Liver (tissue), 8 donors: ENCODE measurements at regions not wholly inside any gene's neighbourhood (a gene's known extent, or its start where the extent isn't known, plus 50 kb on each side); places are given as distances from the start of the nearest gene placed in this dataset.

Experiments
- DNase-seq: peaks from one replicate; pipeline ENCODE4 v3.0.0-alpha.2; 2017; ENCODE audit warnings: low spot score
- H3K27ac ChIP-seq, 2 donors: one replicate each; pipeline ENCODE4 v1.7.0; 2013; ENCODE audit warnings: inconsistent platforms in 2 of 2, low read length in 2 of 2, control low read depth in 1 of 2, low read depth in 1 of 2, mild to moderate bottlenecking in 1 of 2
- H3K27me3 ChIP-seq, 4 donors: one replicate each; pipeline versions ENCODE4 v1.6.1 to v1.7.0; 2013; ENCODE audit warnings: low read length in 3 of 4, inconsistent platforms in 1 of 4, mild to moderate bottlenecking in 1 of 4, moderate library complexity in 1 of 4; ENCODE audit not compliant: control insufficient read depth in 4 of 4, insufficient read depth in 4 of 4
- H3K36me3 ChIP-seq, 4 donors: one replicate each; pipeline versions ENCODE4 v1.6.1 to v1.7.0; 2013; ENCODE audit warnings: low read length in 3 of 4, mild to moderate bottlenecking in 3 of 4, low read depth in 1 of 4, moderate library complexity in 1 of 4; ENCODE audit not compliant: control insufficient read depth in 4 of 4, insufficient read depth in 3 of 4
- H3K4me1 ChIP-seq, 4 donors: one replicate each; pipeline versions ENCODE4 v1.6.1 to v1.7.0; 2013; ENCODE audit warnings: low read length in 3 of 4, mild to moderate bottlenecking in 3 of 4, moderate library complexity in 1 of 4; ENCODE audit not compliant: control insufficient read depth in 4 of 4, insufficient read depth in 4 of 4
- H3K4me3 ChIP-seq, 3 donors: one replicate each; pipeline versions ENCODE4 v1.6.1 to v1.7.0; 2013; ENCODE audit warnings: low read length in 3 of 3, control low read depth in 1 of 3, low read depth in 1 of 3, mild to moderate bottlenecking in 1 of 3
- H3K9ac ChIP-seq, 2 donors: one replicate each; pipeline ENCODE4 v1.7.0; 2013; ENCODE audit warnings: low read length in 2 of 2, mild to moderate bottlenecking in 2 of 2, moderate library complexity in 2 of 2, control low read depth in 1 of 2, low read depth in 1 of 2
- H3K9me3 ChIP-seq, 4 donors: one replicate each; pipeline versions ENCODE4 v1.6.1 to v1.7.0; 2013; ENCODE audit warnings: low read length in 3 of 4; ENCODE audit not compliant: control insufficient read depth in 4 of 4
- ATF3 ChIP-seq: IDR thresholded peaks from 2 replicates; pipeline ENCODE4 v1.6.1; 2016; ENCODE audit warnings: antibody characterized with exemption
- EGR1 ChIP-seq, 2 donors: IDR thresholded peaks; 2 replicates each; pipeline ENCODE4 v1.6.1; 2016 to 2018; ENCODE audit warnings: antibody characterized with exemption in 2 of 2, low read depth in 2 of 2
- FOXA1 ChIP-seq: IDR thresholded peaks from 2 replicates; pipeline ENCODE4 v1.6.1; 2016; ENCODE audit warnings: antibody characterized with exemption
- FOXA2 ChIP-seq: IDR thresholded peaks from 2 replicates; pipeline ENCODE4 v1.6.1; 2016; ENCODE audit warnings: antibody characterized with exemption
- GABPA ChIP-seq, 2 donors: IDR thresholded peaks in 1 of 2; conservative IDR thresholded peaks in 1 of 2; 2 replicates each; pipeline ENCODE4 v1.6.1; 2016; ENCODE audit warnings: antibody characterized with exemption in 2 of 2, mild to moderate bottlenecking in 1 of 2, moderate library complexity in 1 of 2
- HNF4A ChIP-seq, 2 donors: conservative IDR thresholded peaks; 2 replicates each; pipeline ENCODE4 v1.6.1; 2016; ENCODE audit warnings: antibody characterized with exemption in 2 of 2, mild to moderate bottlenecking in 2 of 2
- HNF4G ChIP-seq: IDR thresholded peaks from 2 replicates; pipeline ENCODE4 v1.6.1; 2016; ENCODE audit warnings: antibody characterized with exemption
- JUND ChIP-seq, 2 donors: IDR thresholded peaks; 2 replicates each; pipeline ENCODE4 v1.6.1; 2016; ENCODE audit warnings: antibody characterized with exemption in 2 of 2
- MAX ChIP-seq: IDR thresholded peaks from 2 replicates; pipeline ENCODE4 v1.6.1; 2016; ENCODE audit warnings: antibody characterized with exemption
- NR2F2 ChIP-seq: IDR thresholded peaks from 2 replicates; pipeline ENCODE4 v1.6.1; 2016; ENCODE audit warnings: antibody characterized with exemption
- RAD21 ChIP-seq, 2 donors: IDR thresholded peaks; 2 replicates each; pipeline ENCODE4 v1.6.1; 2016; ENCODE audit warnings: antibody characterized with exemption in 2 of 2, mild to moderate bottlenecking in 2 of 2
- RXRA ChIP-seq, 2 donors: IDR thresholded peaks; 2 replicates each; pipeline ENCODE4 v1.6.1; 2017 to 2018; ENCODE audit warnings: antibody characterized with exemption in 2 of 2, mild to moderate bottlenecking in 1 of 2
- SP1 ChIP-seq: IDR thresholded peaks from 2 replicates; pipeline ENCODE4 v1.6.1; 2018; ENCODE audit warnings: antibody characterized with exemption, mild to moderate bottlenecking
- TAF1 ChIP-seq: conservative IDR thresholded peaks from 2 replicates; pipeline ENCODE4 v1.6.1; 2016; ENCODE audit warnings: antibody characterized with exemption, mild to moderate bottlenecking
- YY1 ChIP-seq: IDR thresholded peaks from 2 replicates; pipeline ENCODE4 v1.6.1; 2016; ENCODE audit warnings: antibody characterized with exemption, mild to moderate bottlenecking
- WGBS: extraction: QIAGEN DNeasy Blood & Tissue Kit; methylation state at CpG from one replicate; pipeline ENCODE4 v1.1.7; 2013; 5-methylcytosine and 5-hydroxymethylcytosine counted together
- TF ChIP-seq, protein P1 (sequence below): IDR thresholded peaks from 2 replicates; pipeline ENCODE4 v1.6.1; 2016; ENCODE audit warnings: antibody characterized with exemption
- TF ChIP-seq, protein P2 (sequence below): fragments of 150-350 bp; IDR thresholded peaks from 2 replicates; pipeline ENCODE4 v1.5.1; 2017; ENCODE audit warnings: improper control_type of control experiment, low read depth, low read length; ENCODE audit not compliant: missing input control
- TF ChIP-seq, protein P3 (sequence below): IDR thresholded peaks from 2 replicates; pipeline ENCODE4 v1.6.1; 2016; ENCODE audit warnings: antibody characterized with exemption, mild to moderate bottlenecking
- donor health status: healthy.
- donor health status: healthy.
- donor health status: healthy.
- donor health status: healthy.
- donor health status: healthy.

- no peak for DNase-seq
- Histone ChIP-seq H3K27me3 (no peaks in the 10 kb centered on the region), H3K9me3 (no peaks in the 10 kb centered on the region), H3K9ac (no peak overlapping the region), H3K36me3 (no peaks in the 10 kb centered on the region), H3K4me1 (no peaks in the 10 kb centered on the region), H3K27ac (no peak overlapping the region), H3K4me3 (no peak overlapping the region)
- TF ChIP-seq TAF1 (no peak), EGR1 (IDR thresholded peaks at IDR 0.05; ENCODE audit: low read depth in 2 of 2) (no peak), FOXA1 (no peak), ATF3 (no peak), NR2F2 (no peak), YY1 (no peak), RAD21 (IDR thresholded peaks at IDR 0.05) (no peak), FOXA2 (no peak), SP1 (no peak), HNF4A (conservative IDR thresholded peaks at IDR 0.05) (no peak), JUND (IDR thresholded peaks at IDR 0.05) (no peak), HNF4G (no peak), RXRA (IDR thresholded peaks at IDR 0.05) (no peak), GABPA (IDR thresholded peaks at IDR 0.05 in 1 of 2, conservative IDR thresholded peaks at IDR 0.05 in 1 of 2) (no peak), MAX (no peak)
- TF ChIP-seq, protein P1, sequence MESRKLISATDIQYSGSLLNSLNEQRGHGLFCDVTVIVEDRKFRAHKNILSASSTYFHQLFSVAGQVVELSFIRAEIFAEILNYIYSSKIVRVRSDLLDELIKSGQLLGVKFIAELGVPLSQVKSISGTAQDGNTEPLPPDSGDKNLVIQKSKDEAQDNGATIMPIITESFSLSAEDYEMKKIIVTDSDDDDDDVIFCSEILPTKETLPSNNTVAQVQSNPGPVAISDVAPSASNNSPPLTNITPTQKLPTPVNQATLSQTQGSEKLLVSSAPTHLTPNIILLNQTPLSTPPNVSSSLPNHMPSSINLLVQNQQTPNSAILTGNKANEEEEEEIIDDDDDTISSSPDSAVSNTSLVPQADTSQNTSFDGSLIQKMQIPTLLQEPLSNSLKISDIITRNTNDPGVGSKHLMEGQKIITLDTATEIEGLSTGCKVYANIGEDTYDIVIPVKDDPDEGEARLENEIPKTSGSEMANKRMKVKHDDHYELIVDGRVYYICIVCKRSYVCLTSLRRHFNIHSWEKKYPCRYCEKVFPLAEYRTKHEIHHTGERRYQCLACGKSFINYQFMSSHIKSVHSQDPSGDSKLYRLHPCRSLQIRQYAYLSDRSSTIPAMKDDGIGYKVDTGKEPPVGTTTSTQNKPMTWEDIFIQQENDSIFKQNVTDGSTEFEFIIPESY: no peak
- TF ChIP-seq, protein P2, sequence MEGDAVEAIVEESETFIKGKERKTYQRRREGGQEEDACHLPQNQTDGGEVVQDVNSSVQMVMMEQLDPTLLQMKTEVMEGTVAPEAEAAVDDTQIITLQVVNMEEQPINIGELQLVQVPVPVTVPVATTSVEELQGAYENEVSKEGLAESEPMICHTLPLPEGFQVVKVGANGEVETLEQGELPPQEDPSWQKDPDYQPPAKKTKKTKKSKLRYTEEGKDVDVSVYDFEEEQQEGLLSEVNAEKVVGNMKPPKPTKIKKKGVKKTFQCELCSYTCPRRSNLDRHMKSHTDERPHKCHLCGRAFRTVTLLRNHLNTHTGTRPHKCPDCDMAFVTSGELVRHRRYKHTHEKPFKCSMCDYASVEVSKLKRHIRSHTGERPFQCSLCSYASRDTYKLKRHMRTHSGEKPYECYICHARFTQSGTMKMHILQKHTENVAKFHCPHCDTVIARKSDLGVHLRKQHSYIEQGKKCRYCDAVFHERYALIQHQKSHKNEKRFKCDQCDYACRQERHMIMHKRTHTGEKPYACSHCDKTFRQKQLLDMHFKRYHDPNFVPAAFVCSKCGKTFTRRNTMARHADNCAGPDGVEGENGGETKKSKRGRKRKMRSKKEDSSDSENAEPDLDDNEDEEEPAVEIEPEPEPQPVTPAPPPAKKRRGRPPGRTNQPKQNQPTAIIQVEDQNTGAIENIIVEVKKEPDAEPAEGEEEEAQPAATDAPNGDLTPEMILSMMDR: no peak
- TF ChIP-seq, protein P3, sequence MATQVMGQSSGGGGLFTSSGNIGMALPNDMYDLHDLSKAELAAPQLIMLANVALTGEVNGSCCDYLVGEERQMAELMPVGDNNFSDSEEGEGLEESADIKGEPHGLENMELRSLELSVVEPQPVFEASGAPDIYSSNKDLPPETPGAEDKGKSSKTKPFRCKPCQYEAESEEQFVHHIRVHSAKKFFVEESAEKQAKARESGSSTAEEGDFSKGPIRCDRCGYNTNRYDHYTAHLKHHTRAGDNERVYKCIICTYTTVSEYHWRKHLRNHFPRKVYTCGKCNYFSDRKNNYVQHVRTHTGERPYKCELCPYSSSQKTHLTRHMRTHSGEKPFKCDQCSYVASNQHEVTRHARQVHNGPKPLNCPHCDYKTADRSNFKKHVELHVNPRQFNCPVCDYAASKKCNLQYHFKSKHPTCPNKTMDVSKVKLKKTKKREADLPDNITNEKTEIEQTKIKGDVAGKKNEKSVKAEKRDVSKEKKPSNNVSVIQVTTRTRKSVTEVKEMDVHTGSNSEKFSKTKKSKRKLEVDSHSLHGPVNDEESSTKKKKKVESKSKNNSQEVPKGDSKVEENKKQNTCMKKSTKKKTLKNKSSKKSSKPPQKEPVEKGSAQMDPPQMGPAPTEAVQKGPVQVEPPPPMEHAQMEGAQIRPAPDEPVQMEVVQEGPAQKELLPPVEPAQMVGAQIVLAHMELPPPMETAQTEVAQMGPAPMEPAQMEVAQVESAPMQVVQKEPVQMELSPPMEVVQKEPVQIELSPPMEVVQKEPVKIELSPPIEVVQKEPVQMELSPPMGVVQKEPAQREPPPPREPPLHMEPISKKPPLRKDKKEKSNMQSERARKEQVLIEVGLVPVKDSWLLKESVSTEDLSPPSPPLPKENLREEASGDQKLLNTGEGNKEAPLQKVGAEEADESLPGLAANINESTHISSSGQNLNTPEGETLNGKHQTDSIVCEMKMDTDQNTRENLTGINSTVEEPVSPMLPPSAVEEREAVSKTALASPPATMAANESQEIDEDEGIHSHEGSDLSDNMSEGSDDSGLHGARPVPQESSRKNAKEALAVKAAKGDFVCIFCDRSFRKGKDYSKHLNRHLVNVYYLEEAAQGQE: no peak
- 97% methylated on average over 2 of the region's 2 CpGs for WGBS
Observed at GRCh38 chr12:89111964-89112363, 240.3 kb downstream of the DUSP6 start.

DNA sequence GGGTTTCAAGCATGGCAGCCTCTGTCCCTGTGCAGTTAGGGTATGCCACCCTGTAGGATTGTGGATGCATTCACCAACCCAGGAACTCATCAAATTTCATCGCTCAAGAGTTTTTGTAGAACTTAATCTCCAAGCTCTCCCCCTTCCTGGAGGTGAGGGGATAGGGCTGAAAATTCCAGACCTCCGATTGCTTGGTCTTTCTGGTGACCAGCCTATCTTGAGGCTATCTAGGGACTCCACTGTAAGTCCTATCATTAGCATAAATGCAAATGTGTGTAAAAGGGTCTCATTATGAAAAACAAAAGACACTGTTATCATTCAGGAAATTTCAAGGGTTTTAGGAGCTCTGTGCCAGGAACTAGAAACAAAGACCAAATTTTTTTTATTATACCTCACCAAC lies 244.0 kb downstream of the DUSP6 start:
- H3K4me1 ChIP-seq: no peaks in the 10 kb centered on the region
- H3K27me3 ChIP-seq: no peaks in the 10 kb centered on the region
- no peak overlapping the region for H3K27ac ChIP-seq
- TF ChIP-seq HNF4G (no peak), SP1 (no peak), FOXA2 (no peak), EGR1 (IDR thresholded peaks at IDR 0.05; ENCODE audit: low read depth in 2 of 2) (no peak)
- TF ChIP-seq, protein P2: no peak
- TF ChIP-seq, protein P3: no peak
- no peaks in the 10 kb centered on the region for H3K9me3 ChIP-seq
- 97% methylated on average over 2 of the region's 2 CpGs for WGBS
- no peak overlapping the region for H3K9ac ChIP-seq
- H3K4me3 ChIP-seq: no peak overlapping the region
- DNase-seq: no peak
- no peaks in the 10 kb centered on the region for H3K36me3 ChIP-seq
